KMS-11 (cell line): ENCODE measurements at regions not wholly inside any gene's neighbourhood (a gene's known extent, or its start where the extent isn't known, plus 50 kb on each side); places are given as distances from the start of the nearest gene placed in this dataset.

Source experiments
- H2AFZ ChIP-seq: fragments of 200-600 bp; sonication (generic); 2 replicates; pipeline ENCODE4 v1.6.1; 2016; ENCODE audit warnings: antibody characterized with exemption, mixed run types, low read depth
- H3K27ac ChIP-seq: fragments of 200-600 bp; sonication (generic); 2 replicates; pipeline ENCODE4 v1.6.1; 2016; ENCODE audit warnings: mild to moderate bottlenecking, mixed run types
- H3K27me3 ChIP-seq: fragments of 200-600 bp; sonication (generic); 2 replicates; pipeline ENCODE4 v1.6.1; 2017; ENCODE audit warnings: mild to moderate bottlenecking, low read depth, mixed run types, moderate library complexity; ENCODE audit not compliant: insufficient read depth
- H3K36me3 ChIP-seq: fragments of 200-600 bp; sonication (generic); 2 replicates; pipeline ENCODE4 v1.6.1; 2017; ENCODE audit warnings: mild to moderate bottlenecking, mixed run types; ENCODE audit not compliant: insufficient read depth
- H3K4me1 ChIP-seq: fragments of 200-600 bp; sonication (generic); 2 replicates; pipeline ENCODE4 v1.6.1; 2016; ENCODE audit warnings: mild to moderate bottlenecking, low read depth, mixed run types; ENCODE audit not compliant: poor library complexity, severe bottlenecking
- H3K4me2 ChIP-seq: fragments of 200-600 bp; sonication (generic); 2 replicates; pipeline ENCODE4 v1.7.0; 2016; ENCODE audit warnings: mild to moderate bottlenecking, mixed run types
- H3K4me3 ChIP-seq: fragments of 200-600 bp; sonication (generic); IDR thresholded peaks from 2 replicates; pipeline ENCODE4 v1.6.1; 2017; ENCODE audit warnings: low read depth, low read length, mixed read lengths; ENCODE audit not compliant: insufficient read depth
- H3K79me2 ChIP-seq: fragments of 200-600 bp; sonication (generic); 2 replicates; pipeline ENCODE4 v1.6.1; 2016; ENCODE audit warnings: low read depth, mixed run types; ENCODE audit not compliant: insufficient read depth
- H3K9ac ChIP-seq: fragments of 200-600 bp; sonication (generic); 2 replicates; pipeline ENCODE4 v1.6.1; 2016; ENCODE audit warnings: mild to moderate bottlenecking, mixed run types
- H4K20me1 ChIP-seq: fragments of 200-600 bp; sonication (generic); 2 replicates; pipeline ENCODE4 v1.6.1; 2016; ENCODE audit warnings: mild to moderate bottlenecking, mixed run types; ENCODE audit not compliant: insufficient read depth
- TF ChIP-seq, protein P1 (sequence below): fragments of 200-600 bp; sonication (generic); conservative IDR thresholded peaks from 2 replicates; pipeline ENCODE4 v1.6.1; 2017; ENCODE audit warnings: low read depth, mild to moderate bottlenecking, antibody characterized with exemption, low read length, moderate library complexity, mixed read lengths

DNA sequence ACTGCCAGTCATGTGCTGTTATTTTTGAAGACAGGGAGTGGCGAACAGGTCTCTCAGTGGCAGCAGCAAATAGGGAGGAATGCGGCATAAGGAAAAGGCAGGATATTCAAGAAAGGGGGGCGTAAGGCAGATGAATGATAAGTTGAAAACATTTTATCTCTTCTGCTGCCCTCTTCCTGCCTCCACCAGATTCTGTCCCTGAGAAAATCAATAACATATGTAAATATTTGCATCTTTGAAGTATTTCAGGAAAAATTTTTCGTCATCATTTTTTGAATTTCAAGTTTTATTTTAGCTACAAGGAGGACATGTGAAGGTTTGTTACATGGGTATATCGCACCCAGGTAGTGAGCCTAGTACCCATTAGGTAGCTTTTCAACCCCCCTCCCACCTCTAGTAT is 616.7 kb downstream of the MCTP2 start:
- H3K79me2 ChIP-seq, result no peaks in the 10 kb centered on the region
- no peak overlapping the region for H3K4me2 ChIP-seq
- H3K9ac ChIP-seq, result no peak overlapping the region
- H3K4me1 ChIP-seq, result no peaks in the 10 kb centered on the region
- no peak overlapping the region for H2AFZ ChIP-seq
- H3K27ac ChIP-seq, result no peak overlapping the region
- no peaks in the 10 kb centered on the region for H4K20me1 ChIP-seq
- TF ChIP-seq, protein P1, sequence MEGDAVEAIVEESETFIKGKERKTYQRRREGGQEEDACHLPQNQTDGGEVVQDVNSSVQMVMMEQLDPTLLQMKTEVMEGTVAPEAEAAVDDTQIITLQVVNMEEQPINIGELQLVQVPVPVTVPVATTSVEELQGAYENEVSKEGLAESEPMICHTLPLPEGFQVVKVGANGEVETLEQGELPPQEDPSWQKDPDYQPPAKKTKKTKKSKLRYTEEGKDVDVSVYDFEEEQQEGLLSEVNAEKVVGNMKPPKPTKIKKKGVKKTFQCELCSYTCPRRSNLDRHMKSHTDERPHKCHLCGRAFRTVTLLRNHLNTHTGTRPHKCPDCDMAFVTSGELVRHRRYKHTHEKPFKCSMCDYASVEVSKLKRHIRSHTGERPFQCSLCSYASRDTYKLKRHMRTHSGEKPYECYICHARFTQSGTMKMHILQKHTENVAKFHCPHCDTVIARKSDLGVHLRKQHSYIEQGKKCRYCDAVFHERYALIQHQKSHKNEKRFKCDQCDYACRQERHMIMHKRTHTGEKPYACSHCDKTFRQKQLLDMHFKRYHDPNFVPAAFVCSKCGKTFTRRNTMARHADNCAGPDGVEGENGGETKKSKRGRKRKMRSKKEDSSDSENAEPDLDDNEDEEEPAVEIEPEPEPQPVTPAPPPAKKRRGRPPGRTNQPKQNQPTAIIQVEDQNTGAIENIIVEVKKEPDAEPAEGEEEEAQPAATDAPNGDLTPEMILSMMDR, result no peak
- H3K27me3 ChIP-seq, result no peaks in the 10 kb centered on the region
- no peaks in the 10 kb centered on the region for H3K36me3 ChIP-seq
- H3K4me3 ChIP-seq, result no peak overlapping the region

DNA sequence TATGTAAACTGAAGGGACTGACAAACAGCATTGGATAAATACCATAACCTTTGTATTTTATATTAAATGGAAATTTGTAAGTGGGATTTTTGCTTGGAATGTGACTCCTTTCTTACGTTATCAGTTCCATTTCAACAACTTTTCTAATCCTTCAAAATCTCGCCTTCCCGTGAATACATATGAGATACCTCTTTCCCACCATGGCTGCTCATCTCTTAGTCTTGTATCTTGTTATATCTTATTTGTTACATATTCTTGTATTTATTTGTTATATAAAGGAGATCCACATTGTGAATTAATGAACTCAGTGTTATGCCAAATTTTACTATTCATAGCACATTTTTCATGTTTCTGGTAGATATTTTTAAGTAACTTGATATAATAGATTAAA is 623.7 kb downstream of the MCTP2 start:
- TF ChIP-seq, protein P1, result no peak
- Histone ChIP-seq H3K36me3 (no peaks in the 10 kb centered on the region), H3K27ac (no peak overlapping the region), H3K4me1 (no peaks in the 10 kb centered on the region), H3K4me2 (no peak overlapping the region), H3K79me2 (no peaks in the 10 kb centered on the region), H2AFZ (no peak overlapping the region), H4K20me1 (no peaks in the 10 kb centered on the region), H3K27me3 (no peaks in the 10 kb centered on the region), H3K4me3 (no peak overlapping the region), H3K9ac (no peak overlapping the region)

DNA sequence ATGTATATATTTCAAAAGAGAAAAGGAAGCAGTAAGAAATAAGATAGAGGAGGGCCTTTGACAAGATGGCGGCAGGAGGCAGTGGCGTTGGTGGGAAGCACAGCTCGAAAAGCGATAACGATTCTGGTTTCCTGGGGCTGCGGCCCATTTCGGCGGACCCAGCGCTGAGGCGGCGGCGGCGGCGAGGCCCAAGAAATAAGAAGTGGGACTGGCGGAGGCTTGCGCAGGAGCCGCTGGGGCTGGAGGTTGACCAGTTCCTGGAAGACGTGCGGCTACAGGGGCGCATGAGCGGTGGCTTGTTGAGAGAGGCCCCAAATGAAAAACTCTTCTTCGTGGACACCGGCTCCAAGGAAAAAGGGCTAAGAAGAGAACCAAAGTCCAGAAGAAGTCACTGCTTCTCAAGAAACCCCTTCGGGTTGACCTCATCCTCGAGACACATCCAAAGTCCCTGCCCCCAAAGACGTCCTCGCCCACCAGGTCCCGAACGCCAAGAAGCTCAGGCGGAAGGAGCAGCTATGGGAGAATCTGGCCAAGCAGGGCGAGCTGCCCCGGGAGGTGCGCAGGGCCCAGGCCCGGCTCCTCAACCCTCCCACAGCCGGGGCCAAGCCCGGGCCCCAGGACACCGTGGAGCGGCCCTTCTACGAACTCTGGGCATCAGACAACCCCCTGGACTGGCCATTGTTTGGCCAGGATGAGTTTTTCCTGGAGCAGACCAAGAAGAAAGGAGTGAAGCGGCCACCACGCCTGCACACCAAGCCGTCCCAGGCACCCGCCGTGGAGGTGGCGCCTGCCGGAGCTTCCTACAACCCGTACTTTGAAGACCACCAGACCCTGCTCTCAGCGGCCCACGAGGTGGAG is 624.3 kb downstream of the MCTP2 start:
- TF ChIP-seq, protein P1, result no peak
- no peaks in the 10 kb centered on the region for H3K79me2 ChIP-seq
- H3K4me2 ChIP-seq, result no peak overlapping the region
- H3K4me3 ChIP-seq, result no peak overlapping the region
- H3K36me3 ChIP-seq, result no peaks in the 10 kb centered on the region
- no peak overlapping the region for H3K27ac ChIP-seq
- no peaks in the 10 kb centered on the region for H4K20me1 ChIP-seq
- no peaks in the 10 kb centered on the region for H3K4me1 ChIP-seq
- no peak overlapping the region for H2AFZ ChIP-seq
- no peaks in the 10 kb centered on the region for H3K27me3 ChIP-seq
- H3K9ac ChIP-seq, result no peak overlapping the region

DNA sequence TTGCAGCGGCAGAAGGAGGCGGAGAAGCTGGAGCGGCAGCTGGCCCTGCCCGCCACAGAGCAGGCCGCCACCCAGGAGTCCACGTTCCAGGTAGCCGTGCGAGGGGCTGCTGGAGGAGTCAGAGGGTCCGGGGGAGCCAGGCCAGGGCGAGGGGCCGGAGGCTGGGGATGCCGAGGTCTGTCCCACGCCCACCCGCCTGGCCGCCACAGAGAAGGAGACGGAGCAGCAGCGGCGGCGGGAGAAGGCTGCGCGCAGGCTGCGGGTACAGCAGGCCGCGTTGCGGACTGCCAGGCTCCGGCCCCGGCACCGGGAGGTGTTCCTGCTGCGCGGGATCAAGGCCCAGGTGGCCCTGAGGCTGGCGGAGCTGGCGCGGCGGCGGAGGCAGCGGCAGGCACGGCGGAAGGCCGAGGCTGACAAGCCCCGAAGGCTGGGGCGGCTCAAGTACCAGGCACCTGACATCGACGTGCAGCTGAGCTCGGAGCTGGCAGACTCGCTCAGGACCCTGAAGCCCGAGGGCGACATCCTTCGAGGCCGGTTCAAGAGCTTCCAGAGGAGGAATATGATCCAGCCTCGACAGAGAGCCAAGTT is 625.0 kb downstream of the MCTP2 start:
- Histone ChIP-seq H3K4me1 (no peaks in the 10 kb centered on the region), H3K36me3 (no peaks in the 10 kb centered on the region), H3K27ac (no peak overlapping the region), H4K20me1 (no peaks in the 10 kb centered on the region), H3K27me3 (no peaks in the 10 kb centered on the region), H3K79me2 (no peaks in the 10 kb centered on the region), H3K4me2 (no peak overlapping the region), H3K4me3 (no peak overlapping the region), H3K9ac (no peak overlapping the region), H2AFZ (no peak overlapping the region)
- TF ChIP-seq, protein P1, result no peak
